ENCODE measurements at regions not wholly inside any gene's neighbourhood (a gene's known extent, or its start where the extent isn't known, plus 50 kb on each side); places are given as distances from the start of the nearest gene placed in this dataset.

DNA sequence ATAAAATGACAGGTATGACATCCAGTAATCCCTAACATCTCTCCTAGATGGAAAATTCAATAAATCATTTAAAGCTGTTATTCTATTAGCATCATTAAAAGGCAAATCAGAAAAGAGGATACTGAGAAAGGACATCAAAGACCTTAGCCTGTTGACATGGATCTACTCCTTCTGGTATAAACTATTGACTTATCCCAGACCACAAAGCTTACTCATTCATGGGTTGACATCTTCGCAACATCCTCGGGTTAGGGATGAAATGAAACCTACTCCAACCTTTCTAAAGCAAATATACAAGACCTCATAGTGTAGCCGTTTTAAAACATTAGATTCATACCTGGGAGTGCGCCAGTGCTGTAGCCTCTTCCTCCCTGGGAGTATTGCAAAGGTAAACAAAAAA, 191.5 kb upstream of the BTG1 start:
- Histone ChIP-seq H3K4me3 (no peak overlapping the region), H3K9me3 (no peaks in the 10 kb centered on the region), H3K4me1 (ENCODE audit: control insufficient read depth in 1 of 2, low read depth in 2 of 2) (peaks cover 0 to 4% of the 10 kb centered on the region in 2 donors), H3K27me3 (replicated peaks; ENCODE audit: insufficient read depth) (no peaks in the 10 kb centered on the region), H3K27ac (no peak overlapping the region), H3K36me3 (no peaks in the 10 kb centered on the region)
- TF ChIP-seq, protein P1, sequence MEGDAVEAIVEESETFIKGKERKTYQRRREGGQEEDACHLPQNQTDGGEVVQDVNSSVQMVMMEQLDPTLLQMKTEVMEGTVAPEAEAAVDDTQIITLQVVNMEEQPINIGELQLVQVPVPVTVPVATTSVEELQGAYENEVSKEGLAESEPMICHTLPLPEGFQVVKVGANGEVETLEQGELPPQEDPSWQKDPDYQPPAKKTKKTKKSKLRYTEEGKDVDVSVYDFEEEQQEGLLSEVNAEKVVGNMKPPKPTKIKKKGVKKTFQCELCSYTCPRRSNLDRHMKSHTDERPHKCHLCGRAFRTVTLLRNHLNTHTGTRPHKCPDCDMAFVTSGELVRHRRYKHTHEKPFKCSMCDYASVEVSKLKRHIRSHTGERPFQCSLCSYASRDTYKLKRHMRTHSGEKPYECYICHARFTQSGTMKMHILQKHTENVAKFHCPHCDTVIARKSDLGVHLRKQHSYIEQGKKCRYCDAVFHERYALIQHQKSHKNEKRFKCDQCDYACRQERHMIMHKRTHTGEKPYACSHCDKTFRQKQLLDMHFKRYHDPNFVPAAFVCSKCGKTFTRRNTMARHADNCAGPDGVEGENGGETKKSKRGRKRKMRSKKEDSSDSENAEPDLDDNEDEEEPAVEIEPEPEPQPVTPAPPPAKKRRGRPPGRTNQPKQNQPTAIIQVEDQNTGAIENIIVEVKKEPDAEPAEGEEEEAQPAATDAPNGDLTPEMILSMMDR (IDR thresholded peaks at IDR 0.05) = no peak
- no peak for DNase-seq (ENCODE audit: low spot score)
- ATAC-seq (ENCODE audit: insufficient number of reproducible peaks, low FRiP score, low read depth) = no peak

DNA sequence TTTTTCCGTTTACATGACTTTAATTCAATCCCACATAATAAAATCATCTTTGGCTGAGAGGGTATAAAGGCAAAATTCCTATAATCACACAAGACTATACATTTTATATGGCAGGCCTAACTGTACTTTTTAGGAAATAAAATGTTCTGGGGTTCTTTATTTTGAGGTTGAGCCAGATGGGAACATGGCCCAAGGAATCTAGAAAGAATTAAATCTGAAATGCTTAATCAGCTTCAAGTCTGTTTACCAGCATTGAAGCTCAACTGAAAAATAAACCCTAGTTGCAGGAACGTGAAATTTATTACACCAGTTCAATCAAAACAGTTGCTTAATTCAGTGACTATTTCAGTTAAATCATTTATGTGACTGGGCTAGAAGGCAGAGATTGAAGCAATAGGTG, 191.0 kb upstream of the BTG1 start:
- ATAC-seq (ENCODE audit: insufficient number of reproducible peaks, low FRiP score, low read depth) (no peak), DNase-seq (ENCODE audit: low spot score) (no peak)
- H3K4me1 ChIP-seq (ENCODE audit: control insufficient read depth in 1 of 2, low read depth in 2 of 2) = peaks cover 0 to 4% of the 10 kb centered on the region in 2 donors
- no peak overlapping the region for H3K4me3 ChIP-seq
- H3K27me3 ChIP-seq (replicated peaks; ENCODE audit: insufficient read depth) = no peaks in the 10 kb centered on the region
- H3K36me3 ChIP-seq = no peaks in the 10 kb centered on the region
- TF ChIP-seq, protein P1 (IDR thresholded peaks at IDR 0.05) = no peak
- no peaks in the 10 kb centered on the region for H3K9me3 ChIP-seq
- no peak overlapping the region for H3K27ac ChIP-seq

DNA sequence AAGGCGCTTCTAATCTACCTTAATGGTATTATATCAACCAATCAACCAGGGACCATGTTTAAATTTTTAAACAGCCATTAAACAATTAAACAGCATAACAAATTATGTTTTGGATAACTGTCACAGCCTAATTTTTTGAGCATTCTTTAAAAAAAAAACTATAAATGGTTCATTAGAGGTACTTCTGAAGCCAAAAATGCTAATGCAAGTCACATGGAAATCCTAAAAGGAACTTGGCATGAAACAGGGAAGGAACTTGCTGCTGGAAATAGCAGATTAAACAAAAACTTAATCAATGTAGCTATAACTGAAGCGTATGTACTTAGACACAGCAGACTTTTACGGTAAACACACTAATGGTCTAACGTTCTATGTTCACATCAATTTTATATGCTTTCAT, 190.2 kb upstream of the BTG1 start:
- no peak for ATAC-seq (ENCODE audit: insufficient number of reproducible peaks, low FRiP score, low read depth)

DNA sequence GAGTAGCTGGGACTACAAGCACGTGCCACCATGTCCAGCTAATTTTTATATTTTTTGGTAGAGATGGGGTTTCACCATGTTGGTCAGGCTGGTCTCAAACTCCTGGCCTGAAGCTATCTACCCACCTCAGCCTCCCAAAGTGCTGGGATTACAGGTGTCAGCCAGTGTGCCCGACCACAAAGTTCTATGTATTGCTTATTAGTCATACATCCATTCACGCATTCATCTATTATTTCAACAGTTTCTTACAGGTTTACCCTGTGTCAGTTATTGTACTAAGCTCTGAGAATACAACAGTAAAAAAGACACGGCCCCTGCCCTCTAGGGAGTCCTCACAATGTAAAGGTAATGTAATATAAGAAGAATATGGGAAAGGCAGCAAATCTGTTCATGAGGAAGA, 188.9 kb upstream of the BTG1 start:
- no peaks in the 10 kb centered on the region for H3K27me3 ChIP-seq (replicated peaks; ENCODE audit: insufficient read depth)
- no peaks in the 10 kb centered on the region for H3K36me3 ChIP-seq
- no peak overlapping the region for H3K27ac ChIP-seq
- H3K4me1 ChIP-seq (ENCODE audit: control insufficient read depth in 1 of 2, low read depth in 2 of 2) = peaks cover 0 to 4% of the 10 kb centered on the region in 2 donors
- no peaks in the 10 kb centered on the region for H3K9me3 ChIP-seq
- TF ChIP-seq, protein P1 (IDR thresholded peaks at IDR 0.05) = no peak
- ATAC-seq (ENCODE audit: insufficient number of reproducible peaks, low FRiP score, low read depth) (no peak), DNase-seq (ENCODE audit: low spot score) (no peak)
- no peak overlapping the region for H3K4me3 ChIP-seq

More for the DNA sequence above, 190.2 kb upstream of the BTG1 start:
- no peaks in the 10 kb centered on the region for H3K36me3 ChIP-seq
- no peak overlapping the region for H3K4me3 ChIP-seq
- no peak for DNase-seq (ENCODE audit: low spot score)
- no peak overlapping the region for H3K27ac ChIP-seq
- no peaks in the 10 kb centered on the region for H3K9me3 ChIP-seq
- TF ChIP-seq, protein P1 (IDR thresholded peaks at IDR 0.05) = no peak
- H3K27me3 ChIP-seq (replicated peaks; ENCODE audit: insufficient read depth) = no peaks in the 10 kb centered on the region
- H3K4me1 ChIP-seq (ENCODE audit: control insufficient read depth in 1 of 2, low read depth in 2 of 2) = peaks cover 0 to 4% of the 10 kb centered on the region in 2 donors

DNA sequence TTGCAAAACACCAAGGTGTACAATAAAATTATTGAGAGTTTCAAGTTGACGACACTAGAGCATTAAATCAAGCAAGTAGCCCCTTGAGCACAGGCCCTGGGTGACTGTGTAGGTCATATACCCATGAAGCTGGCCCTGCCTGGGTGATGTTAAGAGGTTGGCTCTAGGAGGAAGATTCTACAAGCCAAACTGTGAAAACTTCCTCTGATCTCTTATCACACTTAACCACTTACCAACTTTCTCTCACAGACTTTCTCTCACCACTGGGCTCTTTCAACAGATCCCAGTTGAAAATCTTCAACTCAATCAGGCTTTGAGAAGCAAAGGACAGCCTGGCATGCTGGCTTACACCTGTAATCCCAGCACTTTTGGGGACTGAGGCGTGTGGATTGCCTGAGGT, 186.9 kb upstream of the BTG1 start:
- TF ChIP-seq, protein P1 (IDR thresholded peaks at IDR 0.05) = no peak
- Histone ChIP-seq H3K9me3 (no peaks in the 10 kb centered on the region), H3K4me1 (ENCODE audit: control insufficient read depth in 1 of 2, low read depth in 2 of 2) (peaks cover 0 to 4% of the 10 kb centered on the region in 2 donors), H3K27me3 (replicated peaks; ENCODE audit: insufficient read depth) (no peaks in the 10 kb centered on the region), H3K4me3 (no peak overlapping the region), H3K27ac (no peak overlapping the region), H3K36me3 (no peaks in the 10 kb centered on the region)
- DNase-seq (ENCODE audit: low spot score) (no peak), ATAC-seq (ENCODE audit: insufficient number of reproducible peaks, low FRiP score, low read depth) (no peak)
